Neuronal stem cell (in vitro differentiated cells): ENCODE measurements at regions not wholly inside any gene's neighbourhood (a gene's known extent, or its start where the extent isn't known, plus 50 kb on each side); places are given as distances from the start of the nearest gene placed in this dataset.

Experiments used
- DNase-seq: peaks from one replicate; pipeline ENCODE4 v3.0.0-alpha.2; 2013; ENCODE audit warnings: low spot score
- H2AFZ ChIP-seq: one replicate; pipeline ENCODE4 v1.6.1; 2013; ENCODE audit warnings: mild to moderate bottlenecking, low read length, inconsistent platforms
- H2AK5ac ChIP-seq: 2 replicates; pipeline ENCODE4 v1.6.1; 2013; ENCODE audit warnings: low read depth, mild to moderate bottlenecking, inconsistent platforms, low read length, moderate library complexity, mixed read lengths
- H2BK120ac ChIP-seq: 2 replicates; pipeline ENCODE4 v1.6.1; 2013; ENCODE audit warnings: low read depth, mild to moderate bottlenecking, inconsistent platforms, low read length, moderate library complexity, mixed read lengths
- H2BK12ac ChIP-seq: one replicate; pipeline ENCODE4 v1.6.1; 2013; ENCODE audit warnings: low read length, inconsistent platforms
- H2BK15ac ChIP-seq: 2 replicates; pipeline ENCODE4 v1.6.1; 2013; ENCODE audit warnings: mild to moderate bottlenecking, low read length, inconsistent platforms, mixed read lengths
- H2BK5ac ChIP-seq: one replicate; pipeline ENCODE4 v1.6.1; 2013; ENCODE audit warnings: inconsistent platforms, mild to moderate bottlenecking, low read length, moderate library complexity
- H3K14ac ChIP-seq: one replicate; pipeline ENCODE4 v1.6.1; 2013; ENCODE audit warnings: low read length, inconsistent platforms
- H3K18ac ChIP-seq: 2 replicates; pipeline ENCODE4 v1.6.1; 2013; ENCODE audit warnings: low read length, inconsistent platforms
- H3K23ac ChIP-seq: 2 replicates; pipeline ENCODE4 v1.6.1; 2013; ENCODE audit warnings: low read depth, mild to moderate bottlenecking, mixed read lengths, low read length, inconsistent platforms; ENCODE audit not compliant: poor library complexity
- H3K27ac ChIP-seq: replicated peaks from 3 replicates; pipeline ENCODE4 v1.5.1; 2013; ENCODE audit warnings: low read length, inconsistent platforms
- H3K27me3 ChIP-seq, 3 experiments: 2 replicates each; pipeline ENCODE4 v1.6.1; 2013; ENCODE audit warnings: low read length in 3 of 3, mild to moderate bottlenecking in 2 of 3, inconsistent platforms in 1 of 3, low read depth in 1 of 3, mixed read lengths in 1 of 3, moderate library complexity in 1 of 3; ENCODE audit not compliant: control insufficient read depth in 3 of 3, insufficient read depth in 3 of 3
- H3K36me3 ChIP-seq, 2 donors: replicated peaks in 1 of 2; 2 replicates each; pipeline ENCODE4 v1.6.1; 2013; ENCODE audit warnings: low read length in 2 of 2; ENCODE audit not compliant: control insufficient read depth in 2 of 2, insufficient read depth in 2 of 2
- H3K4ac ChIP-seq: 2 replicates; pipeline ENCODE4 v1.6.1; 2013; ENCODE audit warnings: inconsistent platforms, mild to moderate bottlenecking, low read length, moderate library complexity
- H3K4me1 ChIP-seq, 2 donors: 1 replicate in 1 of 2; 2 replicates in 1 of 2; pipeline ENCODE4 v1.6.1; 2013; ENCODE audit warnings: low read length in 2 of 2, low read depth in 1 of 2; ENCODE audit not compliant: control insufficient read depth in 2 of 2, insufficient read depth in 1 of 2
- H3K4me2 ChIP-seq: one replicate; pipeline ENCODE4 v1.6.1; 2013; ENCODE audit warnings: mild to moderate bottlenecking, low read length, inconsistent platforms; ENCODE audit not compliant: insufficient read depth, poor library complexity, severe bottlenecking
- H3K4me3 ChIP-seq, 2 donors: 2 replicates each; pipeline ENCODE4 v1.5.1; 2013; ENCODE audit warnings: low read length in 2 of 2, mild to moderate bottlenecking in 2 of 2, inconsistent platforms in 1 of 2, moderate library complexity in 1 of 2
- H3K79me1 ChIP-seq: one replicate; pipeline ENCODE4 v1.6.1; 2013; ENCODE audit warnings: low read depth, mild to moderate bottlenecking, inconsistent platforms, low read length, moderate library complexity
- H3K9ac ChIP-seq: one replicate; pipeline ENCODE4 v1.6.1; 2013; ENCODE audit warnings: mild to moderate bottlenecking, low read depth, low read length, inconsistent platforms; ENCODE audit not compliant: poor library complexity
- H3K9me3 ChIP-seq, 2 donors: replicated peaks in 1 of 2; 2 replicates each; pipeline versions ENCODE3 to v1.6.1; 2013; ENCODE audit warnings: low read length in 2 of 2, mild to moderate bottlenecking in 2 of 2, inconsistent platforms in 1 of 2, low read depth in 1 of 2, mixed read lengths in 1 of 2, moderate library complexity in 1 of 2; ENCODE audit not compliant: control insufficient read depth in 2 of 2, insufficient read depth in 1 of 2
- H4K8ac ChIP-seq: one replicate; pipeline ENCODE4 v1.6.1; 2013; ENCODE audit warnings: low read depth, mild to moderate bottlenecking, inconsistent platforms, low read length, moderate library complexity
- H4K91ac ChIP-seq: one replicate; pipeline ENCODE4 v1.6.1; 2013; ENCODE audit warnings: low read length, low read depth, mild to moderate bottlenecking, inconsistent platforms; ENCODE audit not compliant: poor library complexity
- WGBS, 2 donors: extraction: QIAGEN DNeasy Blood & Tissue Kit; methylation state at CpG; one replicate each; pipeline ENCODE4 v1.1.7; 2013; ENCODE audit warnings: missing lambda C conversion rate in 2 of 2, mixed read lengths in 1 of 2; ENCODE audit not compliant: insufficient read length in 2 of 2, insufficient replicate concordance in 1 of 2; ENCODE audit errors: extremely low coverage in 2 of 2; 5-methylcytosine and 5-hydroxymethylcytosine counted together

- Histone ChIP-seq H3K4ac (no peak overlapping the region), H2BK5ac (no peak overlapping the region), H2BK15ac (no peak overlapping the region), H2BK120ac (no peak overlapping the region), H3K9ac (no peak overlapping the region), H3K4me2 (no peak overlapping the region), H2BK12ac (no peak overlapping the region), H2AFZ (no peak overlapping the region), H3K27ac (no peak overlapping the region), H3K18ac (no peak overlapping the region), H3K4me1 (no peaks in the 10 kb centered on the region), H3K23ac (no peak overlapping the region), H3K79me1 (no peaks in the 10 kb centered on the region), H2AK5ac (no peak overlapping the region), H3K14ac (no peak overlapping the region), H3K9me3 (peaks cover 0 to under 1% of the 10 kb centered on the region in 2 donors), H3K36me3 (no peaks in the 10 kb centered on the region), H3K4me3 (no peak overlapping the region), H4K91ac (no peak overlapping the region), H3K27me3 (no peaks in the 10 kb centered on the region), H4K8ac (no peak overlapping the region)
- no peak for DNase-seq
- WGBS, 2 donors, result 100% methylated on average over 1 of the region's 2 CpGs
Measured at GRCh38 chr5:103620851-103621547, 58.4 kb upstream of the NUDT12 start.

GRCh38 chr5:103617913-103618312, 55.3 kb upstream of the NUDT12 start:
- Histone ChIP-seq H3K4me1 (no peaks in the 10 kb centered on the region), H3K36me3 (no peaks in the 10 kb centered on the region), H2BK15ac (no peak overlapping the region), H4K8ac (no peak overlapping the region), H3K4ac (no peak overlapping the region), H3K18ac (no peak overlapping the region), H2BK5ac (no peak overlapping the region), H2AFZ (no peak overlapping the region), H3K4me2 (no peak overlapping the region), H4K91ac (no peak overlapping the region), H3K27me3 (no peaks in the 10 kb centered on the region), H2BK120ac (no peak overlapping the region), H3K4me3 (no peak overlapping the region), H2BK12ac (no peak overlapping the region), H3K27ac (no peak overlapping the region), H3K23ac (no peak overlapping the region), H3K9ac (no peak overlapping the region), H3K79me1 (no peaks in the 10 kb centered on the region), H3K9me3 (no peaks in the 10 kb centered on the region), H2AK5ac (no peak overlapping the region), H3K14ac (no peak overlapping the region)
- WGBS, 2 donors, result no CpG with 5 or more reads among the region's 1 CpG
- DNase-seq, result no peak

- Histone ChIP-seq H3K4me2 (no peak overlapping the region), H2BK5ac (no peak overlapping the region), H3K23ac (no peak overlapping the region), H3K36me3 (no peaks in the 10 kb centered on the region), H4K91ac (no peak overlapping the region), H3K9me3 (no peaks in the 10 kb centered on the region), H2BK12ac (no peak overlapping the region), H4K8ac (no peak overlapping the region), H3K27ac (no peak overlapping the region), H2BK15ac (no peak overlapping the region), H3K4ac (no peak overlapping the region), H3K9ac (no peak overlapping the region), H2BK120ac (no peak overlapping the region), H3K4me1 (no peaks in the 10 kb centered on the region), H3K27me3 (no peaks in the 10 kb centered on the region), H3K79me1 (no peaks in the 10 kb centered on the region), H3K4me3 (no peak overlapping the region), H3K14ac (no peak overlapping the region), H2AFZ (no peak overlapping the region), H2AK5ac (no peak overlapping the region), H3K18ac (no peak overlapping the region)
- no CpG with 5 or more reads among the region's 1 CpG for WGBS, 2 donors
- no peak for DNase-seq
Measured at GRCh38 chr5:103617090-103617489, 54.5 kb upstream of the NUDT12 start.

GRCh38 chr5:103612545-103612944, 50.0 kb upstream of the NUDT12 start:
- no CpG with 5 or more reads among the region's 1 CpG for WGBS, 2 donors
- Histone ChIP-seq H3K79me1 (no peaks in the 10 kb centered on the region), H2BK5ac (no peak overlapping the region), H3K9me3 (no peaks in the 10 kb centered on the region), H2AFZ (no peak overlapping the region), H3K4me3 (no peak overlapping the region), H3K36me3 (no peaks in the 10 kb centered on the region), H2AK5ac (no peak overlapping the region), H3K4ac (no peak overlapping the region), H3K27me3 (no peaks in the 10 kb centered on the region), H2BK120ac (no peak overlapping the region), H3K9ac (no peak overlapping the region), H3K18ac (no peak overlapping the region), H3K14ac (no peak overlapping the region), H2BK12ac (no peak overlapping the region), H4K91ac (no peak overlapping the region), H2BK15ac (no peak overlapping the region), H3K4me2 (no peak overlapping the region), H3K23ac (no peak overlapping the region), H3K27ac (no peak overlapping the region), H4K8ac (no peak overlapping the region), H3K4me1 (no peaks in the 10 kb centered on the region)
- no peak for DNase-seq
